ENCODE measurements at regions not wholly inside any gene's neighbourhood (a gene's known extent, or its start where the extent isn't known, plus 50 kb on each side); places are given as distances from the start of the nearest gene placed in this dataset.

DNA sequence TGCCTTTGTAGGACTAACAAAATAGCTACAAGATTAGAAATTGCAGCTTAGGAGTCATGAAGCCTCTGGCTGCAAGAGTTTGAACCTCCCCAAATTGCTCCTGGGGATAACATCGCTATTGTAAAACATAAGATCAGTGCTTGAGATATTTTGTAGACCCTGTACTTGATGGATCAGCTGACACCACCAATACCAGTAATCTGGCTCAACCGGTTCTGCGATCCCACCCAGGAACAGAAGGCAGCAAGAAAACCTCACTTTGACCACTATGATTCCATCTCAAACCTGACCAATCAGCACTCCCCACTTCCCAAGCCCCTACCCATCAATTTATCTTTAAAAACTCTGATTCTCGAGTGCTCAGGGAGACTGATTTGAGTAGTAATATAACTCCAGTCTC lies 206.9 kb upstream of the ADRA1D start:
- no peak overlapping the region for H3K27ac ChIP-seq (ENCODE audit: insufficient read length, low read depth, low read length)
- Mint-ChIP-seq H3K4me1 (peaks cover 22 to 34% of the 10 kb centered on the region in 2 experiments), H3K9me3 (peaks cover 8 to 11% of the 10 kb centered on the region in 2 experiments; a peak in 3 of 5 replicates), H3K36me3 (ENCODE audit: insufficient read depth in 1 of 3, low read depth in 3 of 3) (peaks cover 0 to 17% (median 3%) of the 10 kb centered on the region in 3 experiments; a peak in 5 of 7 replicates), H3K27ac (no peak overlapping the region), H3K27me3 (ENCODE audit: low read depth) (no peaks in the 10 kb centered on the region), H3K4me3 (no peak overlapping the region)
- DNase-seq = no peak
- no peaks in the 10 kb centered on the region for H4K20me1 ChIP-seq (ENCODE audit: control insufficient read depth, insufficient read depth, insufficient read length)
- H3K4me2 ChIP-seq (ENCODE audit: insufficient read depth, insufficient read length, low read length) = no peak overlapping the region
- no peak overlapping the region for H3K4ac ChIP-seq (ENCODE audit: low read depth, low read length)
- H3K79me2 ChIP-seq (ENCODE audit: insufficient read depth, low read length) = no peaks in the 10 kb centered on the region
- H3K23me2 ChIP-seq (ENCODE audit: insufficient read length, low read depth, low read length, poor library complexity, severe bottlenecking) = no peaks in the 10 kb centered on the region
- no peak overlapping the region for H4K5ac ChIP-seq (ENCODE audit: insufficient read length, low read depth, low read length)
- H2BK15ac ChIP-seq (ENCODE audit: low read depth, low read length) = no peak overlapping the region
- no peaks in the 10 kb centered on the region for H3K79me1 ChIP-seq (ENCODE audit: insufficient read depth, low read depth, low read length, poor library complexity, severe bottlenecking)
- H3T11ph ChIP-seq (ENCODE audit: low read length) = no peak overlapping the region
- TF ChIP-seq, protein P1, sequence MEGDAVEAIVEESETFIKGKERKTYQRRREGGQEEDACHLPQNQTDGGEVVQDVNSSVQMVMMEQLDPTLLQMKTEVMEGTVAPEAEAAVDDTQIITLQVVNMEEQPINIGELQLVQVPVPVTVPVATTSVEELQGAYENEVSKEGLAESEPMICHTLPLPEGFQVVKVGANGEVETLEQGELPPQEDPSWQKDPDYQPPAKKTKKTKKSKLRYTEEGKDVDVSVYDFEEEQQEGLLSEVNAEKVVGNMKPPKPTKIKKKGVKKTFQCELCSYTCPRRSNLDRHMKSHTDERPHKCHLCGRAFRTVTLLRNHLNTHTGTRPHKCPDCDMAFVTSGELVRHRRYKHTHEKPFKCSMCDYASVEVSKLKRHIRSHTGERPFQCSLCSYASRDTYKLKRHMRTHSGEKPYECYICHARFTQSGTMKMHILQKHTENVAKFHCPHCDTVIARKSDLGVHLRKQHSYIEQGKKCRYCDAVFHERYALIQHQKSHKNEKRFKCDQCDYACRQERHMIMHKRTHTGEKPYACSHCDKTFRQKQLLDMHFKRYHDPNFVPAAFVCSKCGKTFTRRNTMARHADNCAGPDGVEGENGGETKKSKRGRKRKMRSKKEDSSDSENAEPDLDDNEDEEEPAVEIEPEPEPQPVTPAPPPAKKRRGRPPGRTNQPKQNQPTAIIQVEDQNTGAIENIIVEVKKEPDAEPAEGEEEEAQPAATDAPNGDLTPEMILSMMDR (conservative IDR thresholded peaks at IDR 0.05) = no peak
- no peak overlapping the region for H4K8ac ChIP-seq (replicated peaks; ENCODE audit: insufficient read length, low read depth, low read length)
- no peak overlapping the region for H3K14ac ChIP-seq (ENCODE audit: insufficient read depth, low read length)
- H2BK120ac ChIP-seq (ENCODE audit: low read depth, low read length, poor library complexity, severe bottlenecking) = no peak overlapping the region
- peaks cover 5% of the 10 kb centered on the region; the same call in 1 of the 2 replicates for H3K4me1 ChIP-seq (ENCODE audit: insufficient read depth, low read length)
- no peaks in the 10 kb centered on the region for H3K9me3 ChIP-seq (ENCODE audit: control insufficient read depth, low read depth, low read length)
- no peak overlapping the region for H4K91ac ChIP-seq (ENCODE audit: insufficient read length, low read depth, low read length)
- H2BK5ac ChIP-seq (ENCODE audit: insufficient read length, low read length) = no peak overlapping the region
- H3K56ac ChIP-seq (ENCODE audit: insufficient read length, low read depth, low read length) = no peak overlapping the region
- no peak overlapping the region for H2AFZ ChIP-seq (ENCODE audit: low read length)
- no peak overlapping the region for H2BK12ac ChIP-seq (ENCODE audit: insufficient read length, low read depth, low read length)
- no peaks in the 10 kb centered on the region for H3K27me3 ChIP-seq (ENCODE audit: insufficient read depth, low read length)
- no peak overlapping the region for H2BK20ac ChIP-seq (ENCODE audit: low read depth, low read length, poor library complexity, severe bottlenecking)
- no peak overlapping the region for H2AK5ac ChIP-seq (ENCODE audit: insufficient read length, low read length)
- WGBS (ENCODE audit: extremely low coverage, insufficient read length, low lambda C conversion rate) = no CpG with 5 or more reads among the region's 4 CpGs
- H3K18ac ChIP-seq (ENCODE audit: insufficient read length, low read depth, low read length) = no peak overlapping the region
- H3K9ac ChIP-seq (ENCODE audit: extremely low read depth, insufficient read length, low read length) = no peak overlapping the region
- no peak overlapping the region for H3K23ac ChIP-seq (ENCODE audit: insufficient read length, low read depth, low read length)

Measured in H9 (cell line).